ENCODE measurements at regions not wholly inside any gene's neighbourhood (a gene's known extent, or its start where the extent isn't known, plus 50 kb on each side); places are given as distances from the start of the nearest gene placed in this dataset.

GRCh38 chr4:128459547-128459946 is 171.9 kb upstream of the PGRMC2 start:
- no peak for TF ChIP-seq ZNF660 (CRISPR knock-in tag; IDR thresholded peaks at IDR 0.05; ENCODE audit: borderline replicate concordance, low read depth)
- TF ChIP-seq ZFX (CRISPR knock-in tag; IDR thresholded peaks at IDR 0.05; ENCODE audit: low read depth) = no peak
- TF ChIP-seq STAT5B (CRISPR knock-in tag; IDR thresholded peaks at IDR 0.05) = no peak
- no peak for TF ChIP-seq FOXA1 (IDR thresholded peaks at IDR 0.05)
- TF ChIP-seq FOXA1 (CRISPR knock-in tag; IDR thresholded peaks at IDR 0.05) = no peak
- TF ChIP-seq SALL2 (CRISPR knock-in tag; IDR thresholded peaks at IDR 0.05) = no peak
- no peak for TF ChIP-seq ETV5 (CRISPR knock-in tag; IDR thresholded peaks at IDR 0.05; ENCODE audit: borderline replicate concordance)
- TF ChIP-seq BCLAF1 (IDR thresholded peaks at IDR 0.05) = no peak
- TF ChIP-seq GATAD2A (CRISPR knock-in tag; IDR thresholded peaks at IDR 0.05) = no peak
- no peak for TF ChIP-seq POLR2A (IDR thresholded peaks at IDR 0.05; ENCODE audit: insufficient read depth in 1 of 2, low read depth in 2 of 2, low read length in 2 of 2)

Data from HepG2 (cell line).